A549 (cell line): ENCODE measurements at regions not wholly inside any gene's neighbourhood (a gene's known extent, or its start where the extent isn't known, plus 50 kb on each side); places are given as distances from the start of the nearest gene placed in this dataset.
"Not testable (repeated sequence)": the region's sequence is repeated elsewhere in the genome, so short reads cannot be mapped to it uniquely, and the experiment has no call there.

Experiments used
- ATAC-seq, 2 experiments: fragments of 200-7000 bp in 1 of 2; fragments of >200 bp in 1 of 2; cut with Nextera tagmentation in 1 of 2; cut with Tn5 transposase in 1 of 2; 3 replicates each; pipeline versions ENCODE4 v1.8.0 to v1.9.1; 2018 to 2020; ENCODE audit warnings: mild to moderate bottlenecking in 1 of 2, moderate library complexity in 1 of 2
- CTCF ChIA-PET: fragments of 300-600 bp; sonication (Branson Sonifier 250); formaldehyde crosslinking; extraction: SDS; loops from one replicate; lab custom pipeline; 2021; ENCODE audit warnings: antibody characterized with exemption, inconsistent platforms; lab: Yijun Ruan, JAX
- POLR2A ChIA-PET: fragments of 350-600 bp; formaldehyde crosslinking; extraction: SDS; loops from one replicate; lab custom pipeline; 2021; ENCODE audit warnings: antibody characterized with exemption, inconsistent platforms; lab: Yijun Ruan, JAX
- DNase-seq, 2 experiments: peaks; one replicate each; pipeline versions ENCODE4 v3.0.0 to v3.0.0-alpha.2; 2011 to 2016; ENCODE audit warnings: low read depth in 1 of 2, low spot score in 1 of 2
- FAIRE-seq: peaks from 2 replicates; lab custom pipeline; 2011; peaks lifted over from hg19 to GRCh38; lab: Jason Lieb, UNC
- H3K27ac ChIP-seq, 2 experiments: fragments of >200 bp; sonication (Bioruptor Twin); formaldehyde crosslinking; 3 replicates each; pipeline ENCODE4 v1.5.1; 2016 to 2017
- H3K4me1 ChIP-seq: fragments of >200 bp; sonication (Bioruptor Twin); formaldehyde crosslinking; 3 replicates; pipeline ENCODE4 v1.6.1; 2016
- H3K4me2 ChIP-seq: fragments of >200 bp; sonication (Bioruptor Twin); formaldehyde crosslinking; 3 replicates; pipeline ENCODE4 v1.6.1; 2016
- H3K4me3 ChIP-seq: fragments of >200 bp; sonication (Bioruptor Twin); formaldehyde crosslinking; 3 replicates; pipeline ENCODE4 v1.5.1; 2016
- H3K9me3 ChIP-seq: fragments of >200 bp; sonication (Bioruptor Twin); formaldehyde crosslinking; 3 replicates; pipeline ENCODE4 v1.6.1; 2016
- ATOH8 ChIP-seq: fragments of 250-450 bp; sonication (Bioruptor Pico); IDR thresholded peaks from 2 replicates; pipeline ENCODE4 v1.5.0; 2020; ENCODE audit warnings: low read depth, mild to moderate bottlenecking, moderate library complexity
- BCL3 ChIP-seq: fragments of >200 bp; sonication (Bioruptor Twin); formaldehyde crosslinking; IDR thresholded peaks from 3 replicates; pipeline ENCODE4 v1.6.1; 2016
- CBX2 ChIP-seq: fragments of 200-600 bp; sonication (generic); IDR thresholded peaks from 2 replicates; pipeline ENCODE4 v1.6.1; 2016; ENCODE audit warnings: low read depth, mild to moderate bottlenecking, borderline replicate concordance
- EHF ChIP-seq: fragments of 250-450 bp; sonication (Bioruptor Pico); IDR thresholded peaks from 2 replicates; pipeline ENCODE4 v1.5.0; 2020; ENCODE audit warnings: mild to moderate bottlenecking
- EHMT2 ChIP-seq: fragments of 200-600 bp; sonication (generic); IDR thresholded peaks from 2 replicates; pipeline ENCODE4 v1.6.1; 2016; ENCODE audit warnings: antibody characterized with exemption, low read depth, mild to moderate bottlenecking, moderate library complexity
- FOSL2 ChIP-seq, 2 experiments: fragments of 450-650 bp in 1 of 2; fragments of >200 bp in 1 of 2; sonication (Bioruptor Twin) in 1 of 2; formaldehyde crosslinking; IDR thresholded peaks; 2 replicates each; pipeline versions ENCODE4 v1.5.0 to v1.6.1; 2016 to 2020; ENCODE audit warnings: mild to moderate bottlenecking in 1 of 2, moderate library complexity in 1 of 2
- HMGXB4 ChIP-seq: fragments of 250-450 bp; sonication (Bioruptor Pico); IDR thresholded peaks from 2 replicates; pipeline ENCODE4 v1.5.0; 2021; ENCODE audit warnings: mild to moderate bottlenecking, moderate library complexity, borderline replicate concordance
- HOXB5 ChIP-seq: fragments of 250-450 bp; sonication (Bioruptor Pico); IDR thresholded peaks from 2 replicates; pipeline ENCODE4 v1.5.0; 2020; ENCODE audit warnings: mild to moderate bottlenecking, moderate library complexity
- KDM1A ChIP-seq: fragments of 200-600 bp; sonication (generic); IDR thresholded peaks from 2 replicates; pipeline ENCODE4 v1.6.1; 2016; ENCODE audit warnings: low read depth, mild to moderate bottlenecking
- NPAS2 ChIP-seq: fragments of 250-450 bp; sonication (Bioruptor Pico); IDR thresholded peaks from 2 replicates; pipeline ENCODE4 v1.8.0; 2022; ENCODE audit warnings: mild to moderate bottlenecking, moderate library complexity, borderline replicate concordance
- PHF8 ChIP-seq: fragments of 200-600 bp; sonication (generic); IDR thresholded peaks from 2 replicates; pipeline ENCODE4 v1.6.1; 2016; ENCODE audit warnings: low read depth, mild to moderate bottlenecking, antibody characterized with exemption, moderate library complexity, borderline replicate concordance
- POLR2AphosphoS2 ChIP-seq: conservative IDR thresholded peaks from 2 replicates; pipeline ENCODE4 v1.6.1; 2012; ENCODE audit warnings: low read length, improper control_type of control experiment, inconsistent platforms
- RAD21 ChIP-seq, 2 experiments: fragments of >200 bp in 1 of 2; sonication (Bioruptor Twin) in 1 of 2; formaldehyde crosslinking in 1 of 2; IDR thresholded peaks in 1 of 2; conservative IDR thresholded peaks in 1 of 2; 2 replicates in 1 of 2; 3 replicates in 1 of 2; pipeline ENCODE4 v1.6.1; 2012 to 2018; ENCODE audit warnings: inconsistent platforms in 1 of 2
- REST ChIP-seq: fragments of 200-600 bp; sonication (generic); IDR thresholded peaks from 2 replicates; pipeline ENCODE4 v1.6.1; 2016; ENCODE audit warnings: antibody characterized with exemption, mild to moderate bottlenecking, moderate library complexity
- SREBF2 ChIP-seq: fragments of 450-650 bp; IDR thresholded peaks from 2 replicates; pipeline ENCODE4 v1.6.1; 2014; ENCODE audit warnings: mild to moderate bottlenecking, moderate library complexity
- WGBS: methylation state at CpG from one replicate; pipeline ENCODE4 v1.1.6; 2017; ENCODE audit errors: missing lambda C conversion rate; 5-methylcytosine and 5-hydroxymethylcytosine counted together

GRCh38 chr10:128191847-128192246, 65.6 kb upstream of the MKI67 start:
- ChIA-PET CTCF (interaction anchor here (0.6 to 2.7 kb wide), 6 partner anchors 8 to 1017 kb away, joined by 3 to 16 read pairs (median 3); no protein-coding TSS in a partner anchor), POLR2A (no interaction called here)
- H3K4me3 ChIP-seq = no peak overlapping the region
- 39% methylated on average over 5 of the region's 5 CpGs for WGBS
- H3K4me1 ChIP-seq = peaks cover 10% of the 10 kb centered on the region
- TF ChIP-seq HMGXB4 (CRISPR knock-in tag) (no peak), KDM1A (no peak), CBX2 (no peak), EHMT2 (no peak), FOSL2 (IDR thresholded peaks at IDR 0.05) (no peak), FOSL2 (CRISPR knock-in tag; IDR thresholded peaks at IDR 0.05) (peak; percentile 7; the same call in 1 of the 2 replicates), RAD21 (conservative IDR thresholded peaks at IDR 0.05 in 1 of 2, IDR thresholded peaks at IDR 0.05 in 1 of 2) (no peak)
- TF ChIP-seq, all 56 proteins: peak for 1
- Histone ChIP-seq H3K27ac (no peak overlapping the region), H3K4me2 (peak overlapping the region; percentile 25; the same call in 2 of the 3 replicates), H3K9me3 (no peaks in the 10 kb centered on the region)
- peak in 1 of 2 experiments; percentile 12 for DNase-seq
- FAIRE-seq = no peak
- peak; percentile 64 to 72; a peak in 5 of 6 replicates for ATAC-seq

GRCh38 chr10:128201826-128202225, 75.6 kb upstream of the MKI67 start:
- FAIRE-seq, ATAC-seq, H3K9me3 ChIP-seq, H3K4me3 ChIP-seq, POLR2A ChIA-PET, H3K4me2 ChIP-seq, DNase-seq, H3K4me1 ChIP-seq, H3K27ac ChIP-seq: not testable (repeated sequence)
- 72% methylated on average over 2 of the region's 2 CpGs for WGBS
- CTCF ChIA-PET = interaction anchor here (1.0 to 1.5 kb wide), 2 partner anchors 8 to 10 kb away, joined by 3 read pairs; no protein-coding TSS in a partner anchor

GRCh38 chr10:128203028-128203427, 76.8 kb upstream of the MKI67 start:
- DNase-seq (no peak), FAIRE-seq (no peak), ATAC-seq (no peak)
- ChIA-PET POLR2A (no interaction called here), CTCF (interaction anchor here (0.7 to 0.8 kb wide), 2 partner anchors 8 to 15 kb away, joined by 3 read pairs; no protein-coding TSS in a partner anchor)
- no peak overlapping the region for H3K4me3 ChIP-seq
- H3K27ac ChIP-seq = no peak overlapping the region
- no peak overlapping the region for H3K4me2 ChIP-seq
- H3K4me1 ChIP-seq = no peaks in the 10 kb centered on the region
- TF ChIP-seq SREBF2 (no peak), REST (no peak), NPAS2 (CRISPR knock-in tag) (no peak), ATOH8 (CRISPR knock-in tag) (no peak), EHF (CRISPR knock-in tag) (no peak), HOXB5 (no peak), PHF8 (no peak), FOSL2 (IDR thresholded peaks at IDR 0.05) (no peak), FOSL2 (CRISPR knock-in tag; IDR thresholded peaks at IDR 0.05) (no peak), CBX2 (no peak), BCL3 (no peak), POLR2AphosphoS2 (no peak)
- peaks cover 6% of the 10 kb centered on the region; the same call in 2 of the 3 replicates for H3K9me3 ChIP-seq

- CTCF ChIA-PET = interaction anchor here (1.4 kb wide), 1 partner anchor 27 kb away, joined by 3 read pairs; no protein-coding TSS in a partner anchor
- POLR2A ChIA-PET, H3K4me1 ChIP-seq, H3K9me3 ChIP-seq, H3K27ac ChIP-seq, H3K4me2 ChIP-seq, ATAC-seq, FAIRE-seq, DNase-seq, H3K4me3 ChIP-seq: not testable (repeated sequence)
- WGBS = 44% methylated on average over 3 of the region's 3 CpGs
Measured at GRCh38 chr10:128205591-128205990, 79.4 kb upstream of the MKI67 start.
